T-helper 17 cell (primary cell): ENCODE measurements at regions not wholly inside any gene's neighbourhood (a gene's known extent, or its start where the extent isn't known, plus 50 kb on each side); places are given as distances from the start of the nearest gene placed in this dataset.
"Not testable (repeated sequence)": the region's sequence is repeated elsewhere in the genome, so short reads cannot be mapped to it uniquely, and the experiment has no call there.

ENCODE experiments used
- ATAC-seq: fragments of 150-1000 bp; cut with Tn5 transposase; 2 replicates; pipeline ENCODE4 v1.10.0; 2021; ENCODE audit warnings: mild to moderate bottlenecking, moderate library complexity
- DNase-seq, 3 donors: peaks; one replicate each; pipeline versions ENCODE4 v3.0.0 to v3.0.0-alpha.2; 2020 to 2021
- H3K9me3 ChIP-seq: one replicate; pipeline ENCODE4 v1.7.0; 2013; ENCODE audit warnings: low read length, mild to moderate bottlenecking; ENCODE audit not compliant: control insufficient read depth, poor library complexity, severe bottlenecking
- H3K27ac Mint-ChIP-seq: one replicate; pipeline ENCODE4 v1.8.0; 2022; ENCODE audit warnings: mild to moderate bottlenecking, moderate library complexity, mixed read lengths
- H3K27me3 Mint-ChIP-seq: one replicate; pipeline ENCODE4 v1.8.0; 2022; ENCODE audit warnings: mixed read lengths
- H3K36me3 Mint-ChIP-seq: one replicate; pipeline ENCODE4 v1.8.0; 2022; ENCODE audit warnings: low read depth, mixed read lengths
- H3K4me1 Mint-ChIP-seq: one replicate; pipeline ENCODE4 v1.8.0; 2022; ENCODE audit warnings: mild to moderate bottlenecking, mixed read lengths
- H3K4me3 Mint-ChIP-seq: one replicate; pipeline ENCODE4 v1.8.0; 2022; ENCODE audit warnings: mild to moderate bottlenecking, moderate library complexity, mixed read lengths

DNA sequence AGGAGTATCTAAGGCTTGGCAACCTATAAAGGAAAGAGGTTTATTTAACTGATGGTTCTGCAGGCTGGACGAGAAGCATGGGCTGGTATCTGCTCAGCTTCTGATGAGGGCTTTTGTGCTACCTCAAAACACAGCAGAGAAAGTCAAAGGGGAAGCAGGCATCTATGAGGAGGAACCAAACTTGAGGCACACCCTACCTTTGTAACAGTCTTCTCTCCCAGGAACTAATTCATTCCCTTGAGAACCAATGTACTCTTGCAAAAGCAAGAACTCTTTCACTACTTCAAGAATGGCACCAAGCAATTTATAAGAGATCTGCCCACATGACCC is 109.0 kb downstream of the CGGBP1 start:
- no peak overlapping the region for H3K27ac Mint-ChIP-seq
- H3K4me3 Mint-ChIP-seq: peak overlapping the region; percentile 10
- no peak for DNase-seq
- H3K27me3 Mint-ChIP-seq: peaks cover 6% of the 10 kb centered on the region
- ATAC-seq: peak; percentile 18
- no peaks in the 10 kb centered on the region for H3K36me3 Mint-ChIP-seq
- H3K4me1 Mint-ChIP-seq: peaks cover 5% of the 10 kb centered on the region
- H3K9me3 ChIP-seq: no peaks in the 10 kb centered on the region

DNA sequence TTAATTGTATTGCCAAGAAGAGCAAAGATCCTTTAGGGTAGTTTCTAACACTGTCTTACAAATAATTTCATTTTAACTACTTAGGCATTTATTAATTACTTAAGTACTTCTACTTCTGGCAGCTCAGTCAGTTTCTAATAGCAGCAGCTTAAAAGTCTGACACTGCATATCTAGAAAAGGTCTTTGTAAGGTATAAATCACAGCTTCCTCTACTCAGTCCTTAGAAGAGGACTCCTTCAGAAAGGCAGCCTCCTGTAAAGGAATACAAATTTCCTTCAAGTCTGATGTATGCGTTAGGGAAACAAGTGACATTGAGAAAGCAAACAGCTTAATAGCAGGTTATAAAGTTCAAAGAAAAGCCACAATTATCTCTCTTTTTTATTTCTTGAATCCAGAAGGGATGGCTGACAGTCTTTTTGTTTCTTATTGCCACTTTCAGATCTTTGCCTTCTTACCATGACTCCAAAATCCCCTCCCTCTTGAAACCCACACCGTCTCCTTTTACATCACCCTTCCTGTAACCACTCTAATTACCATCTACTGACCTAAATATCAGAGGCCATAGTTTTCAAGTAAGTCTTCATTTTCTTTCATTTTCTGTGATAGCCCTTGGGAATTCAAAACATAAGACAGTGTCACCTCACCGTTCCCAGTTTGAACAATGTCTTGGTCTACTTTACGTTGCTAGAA is 109.5 kb downstream of the CGGBP1 start:
- no peak overlapping the region for H3K4me3 Mint-ChIP-seq
- H3K9me3 ChIP-seq: no peaks in the 10 kb centered on the region
- H3K36me3 Mint-ChIP-seq: no peaks in the 10 kb centered on the region
- peaks cover 5% of the 10 kb centered on the region for H3K4me1 Mint-ChIP-seq
- peaks cover 6% of the 10 kb centered on the region for H3K27me3 Mint-ChIP-seq
- ATAC-seq (no peak), DNase-seq (no peak)
- H3K27ac Mint-ChIP-seq: no peak overlapping the region

DNA sequence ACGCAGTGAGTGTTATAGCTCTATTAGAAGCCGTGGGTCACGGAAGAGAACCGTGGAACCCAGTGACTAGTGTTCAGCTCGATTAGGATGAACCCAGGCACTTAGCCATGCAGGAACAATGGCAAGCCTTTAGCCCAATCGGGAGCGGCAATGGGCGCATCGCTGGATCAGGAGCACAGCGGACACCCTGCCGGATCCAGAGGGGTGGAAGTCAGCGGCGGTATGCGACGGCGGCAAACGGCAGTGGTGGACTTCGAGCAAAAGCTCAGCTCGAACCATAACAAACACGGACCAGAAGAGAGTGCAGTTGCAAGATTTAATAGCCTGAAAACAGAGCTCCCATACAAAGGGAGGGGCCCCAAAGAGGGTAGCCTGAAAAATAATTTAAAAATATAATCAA is 112.8 kb downstream of the CGGBP1 start:
- H3K9me3 ChIP-seq, H3K36me3 Mint-ChIP-seq, H3K27ac Mint-ChIP-seq, DNase-seq, H3K27me3 Mint-ChIP-seq, H3K4me1 Mint-ChIP-seq, ATAC-seq, H3K4me3 Mint-ChIP-seq: not testable (repeated sequence)

DNA sequence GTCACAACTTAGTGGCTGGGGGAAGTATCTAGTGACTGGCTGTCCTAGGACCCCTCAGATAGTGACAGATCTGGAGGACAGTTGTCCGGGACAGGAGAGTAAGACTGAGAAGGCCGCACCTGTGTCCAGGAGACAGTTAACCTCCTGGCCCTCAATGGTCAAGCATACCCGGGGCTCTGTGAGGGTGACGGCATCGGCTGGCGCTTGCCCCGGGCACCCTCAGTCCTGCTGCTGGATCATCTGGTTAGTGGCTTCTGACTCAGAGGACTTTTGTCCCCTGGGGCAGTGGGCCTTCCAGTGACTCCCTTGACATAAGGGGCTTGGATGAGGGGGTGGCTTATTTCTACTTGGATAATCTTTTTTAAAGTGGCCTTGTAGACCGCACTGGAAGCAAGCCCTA is 116.5 kb downstream of the CGGBP1 start:
- not testable (repeated sequence) for H3K27ac Mint-ChIP-seq, ATAC-seq, H3K9me3 ChIP-seq, H3K4me3 Mint-ChIP-seq, H3K36me3 Mint-ChIP-seq, H3K27me3 Mint-ChIP-seq, H3K4me1 Mint-ChIP-seq, DNase-seq

DNA sequence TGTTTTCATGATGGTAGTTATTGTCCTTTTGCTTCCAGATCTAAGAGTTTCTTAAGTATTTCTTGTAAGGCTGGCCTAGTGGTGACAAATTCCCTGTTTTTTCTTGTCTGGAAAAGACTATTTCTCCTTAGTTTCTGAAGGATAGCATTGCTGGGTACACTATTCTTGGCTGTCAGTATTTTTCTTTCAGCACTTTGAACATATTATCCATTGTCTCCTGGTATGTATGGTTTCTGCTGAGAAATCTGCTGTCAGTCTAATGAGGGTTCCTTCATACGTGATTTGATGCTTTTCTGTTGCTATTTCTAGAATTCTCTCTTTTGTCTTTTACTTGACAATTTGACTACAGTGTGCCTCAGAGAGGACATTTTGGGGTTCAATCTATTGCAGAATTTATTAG is 134.3 kb downstream of the CGGBP1 start:
- H3K4me3 Mint-ChIP-seq: no peak overlapping the region
- H3K27ac Mint-ChIP-seq: no peak overlapping the region
- peaks cover 5% of the 10 kb centered on the region for H3K9me3 ChIP-seq
- DNase-seq (no peak), ATAC-seq (no peak)
- H3K4me1 Mint-ChIP-seq: no peaks in the 10 kb centered on the region
- H3K27me3 Mint-ChIP-seq: no peaks in the 10 kb centered on the region
- H3K36me3 Mint-ChIP-seq: no peaks in the 10 kb centered on the region

DNA sequence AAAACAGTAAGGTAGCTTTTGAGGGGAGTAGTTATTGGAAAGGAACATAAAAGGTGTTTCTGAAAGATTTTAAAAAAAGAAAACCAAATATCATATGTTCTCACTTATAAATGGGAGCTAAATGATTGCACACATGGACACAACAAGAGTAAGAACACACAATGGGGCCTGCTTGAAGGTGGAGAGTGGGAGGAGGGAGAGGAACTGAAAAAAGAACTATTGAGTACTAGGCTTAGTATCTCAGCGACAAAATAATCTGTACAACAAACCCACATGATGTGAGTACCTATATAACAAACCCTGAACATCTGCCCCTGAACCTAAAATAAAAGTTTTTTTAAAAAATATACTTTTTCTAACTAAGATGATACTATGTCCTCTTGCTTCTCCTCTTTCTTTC is 138.3 kb downstream of the CGGBP1 start:
- no peak for ATAC-seq
- Mint-ChIP-seq H3K36me3 (no peaks in the 10 kb centered on the region), H3K27me3 (no peaks in the 10 kb centered on the region), H3K4me3 (no peak overlapping the region), H3K4me1 (no peaks in the 10 kb centered on the region), H3K27ac (no peak overlapping the region)
- no peak for DNase-seq
- H3K9me3 ChIP-seq: peaks cover 5% of the 10 kb centered on the region

DNA sequence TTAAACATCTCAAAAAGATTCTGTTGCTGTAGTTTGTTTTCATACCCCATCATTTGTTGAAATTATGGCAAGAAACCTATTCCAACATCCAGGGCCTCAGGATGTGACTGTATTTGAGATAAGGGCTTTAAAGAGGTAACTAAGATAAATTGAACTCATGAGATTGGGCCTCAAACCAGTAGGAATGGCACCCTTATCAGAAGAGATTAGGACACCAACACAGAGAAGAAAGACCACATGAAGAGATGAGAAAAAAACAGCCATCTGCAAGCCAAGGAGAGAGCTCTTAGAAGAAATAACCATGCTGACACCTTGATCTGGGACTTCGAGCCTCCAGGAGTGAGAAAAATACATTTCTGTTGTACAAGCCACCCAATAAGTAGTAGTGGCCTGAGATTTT is 157.7 kb downstream of the CGGBP1 start:
- H3K27ac Mint-ChIP-seq: no peak overlapping the region
- ATAC-seq: no peak

DNA sequence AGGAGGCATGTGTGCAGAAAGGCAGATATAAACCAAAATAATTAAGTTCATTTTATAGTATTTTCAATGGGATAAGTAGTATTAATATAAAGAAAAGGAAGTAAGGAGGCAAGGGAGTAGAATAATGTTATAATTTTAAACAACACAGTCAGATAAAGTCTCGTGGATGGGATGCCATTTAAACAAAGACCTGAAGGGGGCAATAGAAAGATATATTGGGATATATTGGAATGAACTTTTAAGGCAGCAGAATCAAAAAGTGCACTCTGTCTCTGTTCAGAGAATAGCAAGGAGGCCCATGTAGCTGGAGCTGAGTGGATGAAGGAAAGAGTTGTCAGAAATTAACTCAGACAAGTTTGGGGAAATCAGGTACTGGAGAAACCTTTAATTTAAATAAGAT is 158.7 kb downstream of the CGGBP1 start:
- Mint-ChIP-seq H3K4me3 (no peak overlapping the region), H3K4me1 (peaks cover 7% of the 10 kb centered on the region), H3K36me3 (peaks cover 2% of the 10 kb centered on the region), H3K27me3 (peaks cover 23% of the 10 kb centered on the region), H3K27ac (no peak overlapping the region)
- H3K9me3 ChIP-seq: no peaks in the 10 kb centered on the region
- no peak for DNase-seq
- no peak for ATAC-seq

More for the DNA sequence above, 157.7 kb downstream of the CGGBP1 start:
- Mint-ChIP-seq H3K27me3 (peaks cover 21% of the 10 kb centered on the region), H3K36me3 (peaks cover 2% of the 10 kb centered on the region), H3K4me3 (no peak overlapping the region), H3K4me1 (peaks cover 7% of the 10 kb centered on the region)
- no peaks in the 10 kb centered on the region for H3K9me3 ChIP-seq
- DNase-seq: no peak

DNA sequence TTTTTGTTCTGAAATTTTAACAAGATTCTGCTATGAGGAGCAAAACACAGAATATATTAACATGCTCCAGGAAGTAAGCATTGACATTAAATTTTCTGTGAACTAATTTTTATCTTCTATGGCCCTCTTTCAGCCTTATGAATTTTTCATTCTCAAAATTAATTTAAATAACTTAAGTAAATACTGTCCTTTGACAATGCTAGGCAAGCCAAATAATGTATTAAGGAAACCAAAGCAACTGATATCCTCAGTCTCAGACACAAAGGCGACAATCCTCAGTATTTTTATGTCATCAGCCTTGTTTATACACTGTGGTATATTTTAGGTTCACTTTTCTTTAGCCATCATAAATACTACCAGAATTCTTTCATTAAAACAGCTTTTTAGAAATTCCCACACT is 159.8 kb downstream of the CGGBP1 start:
- Mint-ChIP-seq H3K4me3 (no peak overlapping the region), H3K27me3 (peaks cover 23% of the 10 kb centered on the region), H3K27ac (no peak overlapping the region), H3K4me1 (peaks cover 7% of the 10 kb centered on the region), H3K36me3 (peaks cover 2% of the 10 kb centered on the region)
- ATAC-seq (no peak), DNase-seq (no peak)
- no peaks in the 10 kb centered on the region for H3K9me3 ChIP-seq

DNA sequence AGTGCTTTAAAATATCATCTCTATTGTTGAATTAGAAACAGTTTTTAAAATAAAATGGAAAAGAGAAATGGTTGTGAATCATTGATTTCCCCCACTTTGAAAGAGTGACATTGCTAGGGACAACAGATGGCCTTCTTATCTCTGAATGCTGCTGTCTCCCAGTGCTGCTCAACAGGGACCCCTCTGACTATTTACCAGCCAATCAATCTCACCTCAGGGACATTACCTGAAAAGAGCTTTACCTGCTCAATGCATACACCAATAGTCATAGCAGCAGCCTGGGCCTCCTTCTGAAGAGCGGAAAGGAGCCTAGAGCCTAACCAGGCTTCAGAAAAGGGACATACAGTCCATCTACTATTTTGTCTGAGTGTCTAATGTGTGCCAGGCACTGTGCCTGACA is 162.8 kb downstream of the CGGBP1 start:
- peaks cover 2% of the 10 kb centered on the region for H3K36me3 Mint-ChIP-seq

DNA sequence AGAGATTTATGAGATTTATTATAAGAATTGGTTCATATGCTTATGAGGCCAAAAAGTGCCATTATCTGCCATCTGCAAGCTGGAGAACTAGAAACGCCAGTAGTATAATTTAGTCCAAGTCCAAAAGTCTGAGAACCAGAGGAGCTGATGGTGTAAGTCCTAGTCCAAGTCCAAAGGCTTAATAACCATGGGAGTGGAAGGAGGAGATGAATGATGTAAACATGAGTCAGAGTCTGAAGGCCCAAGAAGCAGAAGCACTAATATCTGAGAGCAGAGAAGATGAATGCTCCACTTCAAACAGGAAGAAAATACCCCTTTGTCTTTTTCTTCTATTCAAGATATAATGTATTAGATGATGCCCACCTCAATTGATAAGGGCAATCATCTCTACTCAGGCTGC is 185.7 kb downstream of the CGGBP1 start:
- no peak for DNase-seq
- Mint-ChIP-seq H3K4me1 (no peaks in the 10 kb centered on the region), H3K36me3 (no peaks in the 10 kb centered on the region), H3K27me3 (no peaks in the 10 kb centered on the region), H3K4me3 (no peak overlapping the region), H3K27ac (no peak overlapping the region)
- H3K9me3 ChIP-seq: no peaks in the 10 kb centered on the region
- ATAC-seq: no peak

More for the DNA sequence above, 162.8 kb downstream of the CGGBP1 start:
- H3K9me3 ChIP-seq: no peaks in the 10 kb centered on the region
- peaks cover 7% of the 10 kb centered on the region for H3K4me1 Mint-ChIP-seq
- H3K27ac Mint-ChIP-seq: no peak overlapping the region
- peaks cover 21% of the 10 kb centered on the region for H3K27me3 Mint-ChIP-seq
- no peak overlapping the region for H3K4me3 Mint-ChIP-seq
- DNase-seq (no peak), ATAC-seq (no peak)

DNA sequence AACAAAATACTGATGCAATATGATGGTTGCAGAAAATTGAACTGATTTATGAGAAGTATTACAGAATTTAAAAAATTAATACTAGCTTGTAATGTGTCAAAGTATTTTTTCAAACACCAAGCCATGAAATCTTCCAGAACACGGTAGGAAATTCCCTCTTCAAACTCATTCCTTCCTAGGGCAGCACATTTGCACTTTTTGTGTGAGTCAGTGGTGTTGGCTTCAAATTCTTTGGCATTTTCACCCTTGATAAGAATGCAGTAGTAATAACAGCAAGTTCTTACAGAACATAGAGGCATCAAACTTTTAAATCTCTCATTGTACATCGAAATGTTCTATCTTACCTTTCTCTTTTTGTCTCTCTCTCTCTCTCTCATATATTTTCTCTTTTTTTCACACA is 191.8 kb downstream of the CGGBP1 start:
- peaks cover 8% of the 10 kb centered on the region for H3K27me3 Mint-ChIP-seq

DNA sequence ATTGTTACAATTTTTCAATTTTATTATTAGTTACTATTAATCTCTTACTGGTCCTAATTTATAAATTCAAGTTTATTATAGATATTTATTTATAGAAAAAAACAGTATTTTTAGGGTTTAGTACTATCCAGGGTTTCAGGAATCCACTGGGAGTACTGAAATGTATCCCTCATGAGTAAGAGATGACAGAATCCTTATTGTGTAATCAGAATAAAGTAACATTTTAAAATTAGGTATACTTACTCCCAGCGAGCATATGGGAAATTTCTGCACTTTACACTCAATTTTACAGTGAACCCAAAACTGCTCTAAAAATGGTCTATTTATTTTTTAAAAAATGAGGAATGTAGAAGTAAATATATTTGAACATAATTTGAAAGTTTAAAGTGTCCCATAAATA is 202.7 kb downstream of the CGGBP1 start:
- ATAC-seq (no peak), DNase-seq (no peak)
- peaks cover 2% of the 10 kb centered on the region for H3K36me3 Mint-ChIP-seq
- H3K4me3 Mint-ChIP-seq: no peak overlapping the region
- H3K9me3 ChIP-seq: no peaks in the 10 kb centered on the region
- peaks cover 7% of the 10 kb centered on the region for H3K27me3 Mint-ChIP-seq
- no peak overlapping the region for H3K27ac Mint-ChIP-seq
- no peaks in the 10 kb centered on the region for H3K4me1 Mint-ChIP-seq

More for the DNA sequence above, 191.8 kb downstream of the CGGBP1 start:
- ATAC-seq: no peak
- no peak overlapping the region for H3K27ac Mint-ChIP-seq
- H3K36me3 Mint-ChIP-seq: no peaks in the 10 kb centered on the region
- H3K4me3 Mint-ChIP-seq: no peak overlapping the region
- H3K4me1 Mint-ChIP-seq: no peaks in the 10 kb centered on the region
- H3K9me3 ChIP-seq: no peaks in the 10 kb centered on the region
- no peak for DNase-seq

DNA sequence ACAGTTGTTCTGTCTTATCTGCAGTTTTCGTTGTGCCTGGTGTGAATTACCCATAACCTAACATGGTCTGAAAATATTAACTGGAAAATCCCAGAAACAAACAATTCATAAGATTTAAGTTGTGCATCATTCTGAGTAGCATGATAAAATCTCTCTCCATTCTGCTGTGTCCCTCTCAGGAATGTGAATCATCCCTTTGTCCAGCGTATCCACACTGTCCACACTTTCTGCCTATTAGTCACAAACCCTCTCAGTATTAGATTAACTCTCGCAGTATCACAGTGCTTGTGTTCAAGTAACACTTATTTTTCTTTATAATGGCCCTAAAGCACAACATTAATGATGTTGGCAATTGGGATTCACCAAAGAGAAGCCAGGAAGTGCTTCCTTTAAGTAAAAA is 203.2 kb downstream of the CGGBP1 start:
- H3K27ac Mint-ChIP-seq: no peak overlapping the region
- peaks cover 7% of the 10 kb centered on the region for H3K27me3 Mint-ChIP-seq
- H3K4me1 Mint-ChIP-seq: no peaks in the 10 kb centered on the region
- no peak overlapping the region for H3K4me3 Mint-ChIP-seq
- no peak for ATAC-seq
- peaks cover 2% of the 10 kb centered on the region for H3K36me3 Mint-ChIP-seq
- no peaks in the 10 kb centered on the region for H3K9me3 ChIP-seq
- DNase-seq: no peak
